Neuron (in vitro differentiated cells): ENCODE measurements at regions not wholly inside any gene's neighbourhood (a gene's known extent, or its start where the extent isn't known, plus 50 kb on each side); places are given as distances from the start of the nearest gene placed in this dataset.

Source experiments
- H2AFZ ChIP-seq: one replicate; pipeline ENCODE4 v1.6.1; 2013; ENCODE audit warnings: low read depth, mild to moderate bottlenecking, inconsistent platforms, low read length, moderate library complexity
- H3K27me3 ChIP-seq: one replicate; pipeline ENCODE4 v1.6.1; 2013; ENCODE audit warnings: low read length; ENCODE audit not compliant: insufficient read depth
- H3K36me3 ChIP-seq: one replicate; pipeline ENCODE4 v1.6.1; 2013; ENCODE audit warnings: low read length; ENCODE audit not compliant: insufficient read depth
- H3K4me1 ChIP-seq: one replicate; pipeline ENCODE4 v1.6.1; 2013; ENCODE audit warnings: low read length; ENCODE audit not compliant: insufficient read depth
- H3K4me3 ChIP-seq: 2 replicates; pipeline ENCODE4 v1.5.1; 2013; ENCODE audit warnings: mild to moderate bottlenecking, low read length, moderate library complexity
- H3K9me3 ChIP-seq: one replicate; pipeline ENCODE4 v1.6.1; 2013; ENCODE audit warnings: low read length

DNA sequence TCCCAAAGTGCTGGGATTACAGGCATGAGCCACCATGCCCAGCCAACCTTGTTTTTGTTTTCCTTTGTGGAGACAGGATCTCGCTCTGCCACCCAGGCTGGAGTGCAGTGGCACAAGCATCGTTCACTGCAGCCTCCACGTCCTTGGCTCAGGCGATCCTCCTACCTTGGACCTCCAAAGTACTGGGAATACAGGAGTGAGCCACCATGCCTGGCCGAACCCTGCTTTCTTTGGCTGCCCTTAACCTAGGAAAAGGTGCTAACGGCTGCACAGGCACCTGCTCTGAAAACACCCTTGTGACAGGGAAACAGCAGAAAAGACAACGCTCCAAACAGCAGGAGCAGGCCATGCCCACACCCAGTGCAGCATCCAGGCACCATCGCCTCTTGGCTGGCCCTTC is 71.9 kb downstream of the OAT start:
- no peak overlapping the region for H3K4me3 ChIP-seq
- H3K4me1 ChIP-seq, result no peaks in the 10 kb centered on the region
- H2AFZ ChIP-seq, result no peak overlapping the region
- H3K36me3 ChIP-seq, result no peaks in the 10 kb centered on the region
- H3K27me3 ChIP-seq, result peaks cover 17% of the 10 kb centered on the region
- H3K9me3 ChIP-seq, result no peaks in the 10 kb centered on the region

GRCh38 chr10:124345521-124345920 is 73.2 kb downstream of the OAT start:
- peaks cover 17% of the 10 kb centered on the region for H3K27me3 ChIP-seq
- H3K4me1 ChIP-seq, result no peaks in the 10 kb centered on the region
- H2AFZ ChIP-seq, result no peak overlapping the region
- H3K36me3 ChIP-seq, result no peaks in the 10 kb centered on the region
- no peaks in the 10 kb centered on the region for H3K9me3 ChIP-seq
- H3K4me3 ChIP-seq, result no peak overlapping the region

- Histone ChIP-seq H2AFZ (no peak overlapping the region), H3K36me3 (no peaks in the 10 kb centered on the region), H3K9me3 (no peaks in the 10 kb centered on the region)
Observed at GRCh38 chr10:124344931-124345330, 73.8 kb downstream of the OAT start.

GRCh38 chr10:124344266-124344590 is 74.5 kb downstream of the OAT start:
- H3K36me3 ChIP-seq, result no peaks in the 10 kb centered on the region
- H3K27me3 ChIP-seq, result peaks cover 10% of the 10 kb centered on the region
- no peak overlapping the region for H3K4me3 ChIP-seq
- H3K4me1 ChIP-seq, result no peaks in the 10 kb centered on the region
- no peaks in the 10 kb centered on the region for H3K9me3 ChIP-seq
- no peak overlapping the region for H2AFZ ChIP-seq

More at GRCh38 chr10:124344931-124345330, 73.8 kb downstream of the OAT start:
- Histone ChIP-seq H3K4me3 (no peak overlapping the region), H3K4me1 (no peaks in the 10 kb centered on the region), H3K27me3 (peaks cover 14% of the 10 kb centered on the region)

DNA sequence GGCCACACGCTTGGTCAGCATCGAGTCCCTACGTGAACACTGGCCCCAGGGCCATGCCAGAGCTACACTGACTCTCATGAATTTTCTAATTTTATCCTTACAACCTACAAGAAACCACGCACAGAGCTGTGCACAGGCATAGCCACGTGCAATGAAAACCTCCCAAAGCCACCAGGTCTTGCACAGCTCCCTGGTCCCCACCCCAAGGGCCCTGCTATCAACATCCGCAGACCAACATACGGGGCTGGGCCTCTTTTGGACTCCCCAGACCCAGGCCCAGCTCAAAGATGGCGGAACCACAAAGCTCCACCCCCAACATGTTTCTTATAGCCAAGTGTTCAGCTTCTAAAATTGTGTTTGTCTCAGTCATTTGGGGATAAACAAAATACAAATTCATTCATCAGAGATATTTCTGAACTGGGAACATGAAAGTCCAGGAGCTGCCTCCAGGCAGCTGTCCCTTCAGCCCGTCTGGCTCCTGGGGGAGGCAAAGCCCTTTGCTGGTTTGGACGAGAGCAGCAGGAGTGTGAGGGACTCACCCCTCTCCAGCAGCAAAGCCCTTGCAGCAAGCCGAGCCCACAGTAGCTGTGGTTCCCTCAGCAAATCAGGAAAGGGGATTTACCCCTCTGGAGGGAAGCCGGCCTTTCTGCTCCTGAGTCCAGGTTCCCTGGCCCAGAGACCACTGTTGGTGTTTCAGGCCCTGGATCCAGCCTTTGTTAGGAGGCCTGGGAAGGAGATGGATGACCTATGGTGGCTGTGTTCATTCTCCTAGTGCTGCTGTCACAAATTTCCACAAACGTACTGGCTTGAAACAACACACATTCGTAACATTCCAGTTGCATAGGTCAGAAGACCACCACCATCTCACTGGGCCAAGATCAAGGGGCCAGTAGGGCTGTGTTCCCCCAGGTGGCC is 75.1 kb downstream of the OAT start:
- no peak overlapping the region for H2AFZ ChIP-seq

DNA sequence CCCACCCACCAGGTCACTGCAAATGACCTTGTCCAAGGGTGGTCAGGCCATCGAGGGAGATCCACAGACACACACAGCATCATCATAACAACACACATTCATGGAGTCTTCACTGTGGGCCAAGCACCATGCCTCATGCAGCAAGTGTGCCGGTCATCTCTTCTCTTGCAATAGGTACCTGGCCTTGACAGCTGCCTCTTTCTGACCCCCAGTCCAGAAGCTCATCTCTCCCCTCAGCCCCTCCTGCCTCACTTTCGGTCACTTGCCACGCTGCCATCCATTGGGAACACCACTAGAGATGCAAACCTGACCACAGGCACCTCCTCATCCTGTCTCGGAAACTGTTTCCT is 75.9 kb downstream of the OAT start:
- H2AFZ ChIP-seq, result no peak overlapping the region
- H3K4me3 ChIP-seq, result no peak overlapping the region
- peaks cover 2% of the 10 kb centered on the region for H3K27me3 ChIP-seq
- no peaks in the 10 kb centered on the region for H3K36me3 ChIP-seq
- no peaks in the 10 kb centered on the region for H3K4me1 ChIP-seq
- no peaks in the 10 kb centered on the region for H3K9me3 ChIP-seq

More for the DNA sequence above, 75.1 kb downstream of the OAT start:
- Histone ChIP-seq H3K27me3 (peaks cover 4% of the 10 kb centered on the region), H3K36me3 (no peaks in the 10 kb centered on the region), H3K4me1 (no peaks in the 10 kb centered on the region), H3K9me3 (no peaks in the 10 kb centered on the region), H3K4me3 (no peak overlapping the region)

DNA sequence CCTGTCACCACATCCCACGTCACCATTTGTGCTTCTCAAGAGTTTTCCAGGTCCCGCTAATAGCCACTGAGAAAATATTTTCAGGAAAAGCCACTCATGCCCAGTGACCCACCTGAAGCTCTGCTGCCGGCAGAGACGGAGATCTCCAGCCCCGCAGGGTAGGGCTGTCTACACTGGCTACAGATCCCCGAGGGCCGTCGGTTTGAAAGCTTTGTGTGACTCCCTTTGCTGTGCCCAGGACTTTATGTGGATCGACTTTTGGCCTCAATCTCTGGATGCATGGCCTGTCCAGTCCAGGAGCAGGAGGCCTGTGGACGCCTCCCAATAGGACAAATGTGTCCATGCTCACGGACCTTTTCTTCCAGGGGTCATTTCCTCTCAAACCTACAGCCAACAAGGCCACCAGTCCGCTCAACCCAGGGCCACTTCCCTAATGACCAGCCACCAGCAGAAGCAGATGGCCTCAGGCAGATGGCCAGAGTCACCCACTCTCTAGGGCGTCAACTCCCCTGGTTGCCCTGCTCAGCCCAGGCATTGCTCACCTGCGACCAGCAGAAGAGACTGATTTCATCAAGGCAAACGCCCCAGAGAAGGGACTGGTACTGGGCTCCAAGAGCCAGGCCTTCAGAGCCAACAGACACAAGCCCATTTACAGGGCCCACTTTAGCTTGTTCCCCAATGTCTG is 76.4 kb downstream of the OAT start:
- Histone ChIP-seq H3K4me1 (no peaks in the 10 kb centered on the region), H3K27me3 (no peaks in the 10 kb centered on the region), H3K4me3 (no peak overlapping the region), H2AFZ (no peak overlapping the region), H3K36me3 (no peaks in the 10 kb centered on the region), H3K9me3 (no peaks in the 10 kb centered on the region)

DNA sequence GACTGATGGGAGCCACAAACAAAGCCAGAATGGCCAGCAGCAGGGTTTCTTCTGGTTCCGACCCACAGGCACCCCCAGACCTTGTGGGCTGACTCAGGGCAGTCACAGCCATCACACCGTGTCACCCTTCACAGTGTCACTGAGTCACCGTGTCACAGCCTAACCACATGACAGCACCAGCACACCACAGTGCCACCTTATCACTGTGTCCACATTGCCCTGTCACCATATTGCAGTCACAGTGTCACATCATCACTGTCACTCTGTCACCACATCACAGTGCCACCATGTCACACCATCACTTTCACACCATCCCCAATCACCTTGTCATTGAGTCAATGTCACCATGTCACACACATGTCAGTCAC is 77.0 kb downstream of the OAT start:
- Histone ChIP-seq H3K4me3 (no peak overlapping the region), H3K4me1 (no peaks in the 10 kb centered on the region), H3K27me3 (no peaks in the 10 kb centered on the region), H3K9me3 (no peaks in the 10 kb centered on the region), H3K36me3 (no peaks in the 10 kb centered on the region), H2AFZ (no peak overlapping the region)

GRCh38 chr10:124340033-124340760 is 78.5 kb downstream of the OAT start:
- no peaks in the 10 kb centered on the region for H3K27me3 ChIP-seq
- H3K4me3 ChIP-seq, result no peak overlapping the region
- no peaks in the 10 kb centered on the region for H3K36me3 ChIP-seq
- H3K4me1 ChIP-seq, result no peaks in the 10 kb centered on the region
- no peak overlapping the region for H2AFZ ChIP-seq
- no peaks in the 10 kb centered on the region for H3K9me3 ChIP-seq

GRCh38 chr10:124339119-124340032 is 79.3 kb downstream of the OAT start:
- no peaks in the 10 kb centered on the region for H3K36me3 ChIP-seq
- no peaks in the 10 kb centered on the region for H3K9me3 ChIP-seq
- no peaks in the 10 kb centered on the region for H3K27me3 ChIP-seq
- no peaks in the 10 kb centered on the region for H3K4me1 ChIP-seq
- no peak overlapping the region for H2AFZ ChIP-seq
- no peak overlapping the region for H3K4me3 ChIP-seq

- Histone ChIP-seq H3K36me3 (no peaks in the 10 kb centered on the region), H3K9me3 (no peaks in the 10 kb centered on the region), H3K4me1 (no peaks in the 10 kb centered on the region), H3K4me3 (no peak overlapping the region), H2AFZ (no peak overlapping the region), H3K27me3 (no peaks in the 10 kb centered on the region)
Observed at GRCh38 chr10:124338276-124338925, 80.3 kb downstream of the OAT start.

- Histone ChIP-seq H3K4me1 (no peaks in the 10 kb centered on the region), H3K27me3 (no peaks in the 10 kb centered on the region), H3K4me3 (no peak overlapping the region), H3K36me3 (no peaks in the 10 kb centered on the region), H2AFZ (no peak overlapping the region), H3K9me3 (no peaks in the 10 kb centered on the region)
Observed at GRCh38 chr10:124336186-124336585, 82.5 kb downstream of the OAT start.
